Bronchial epithelial cell (primary cell): ENCODE measurements at regions not wholly inside any gene's neighbourhood (a gene's known extent, or its start where the extent isn't known, plus 50 kb on each side); places are given as distances from the start of the nearest gene placed in this dataset.
"Not testable (repeated sequence)": the region's sequence is repeated elsewhere in the genome, so short reads cannot be mapped to it uniquely, and the experiment has no call there.

Experiments used
- DNase-seq: peaks from one replicate; pipeline ENCODE4 v3.0.0-alpha.2; 2010; ENCODE audit warnings: low read depth
- FAIRE-seq: peaks from 2 replicates; lab custom pipeline; 2011; peaks lifted over from hg19 to GRCh38; lab: Jason Lieb, UNC
- H3K27me3 ChIP-seq: 2 replicates; pipeline ENCODE4 v1.5.1; 2011; ENCODE audit warnings: low read length; ENCODE audit not compliant: control insufficient read depth, insufficient read depth
- H3K36me3 ChIP-seq: 2 replicates; pipeline ENCODE4 v1.5.1; 2011; ENCODE audit warnings: low read length; ENCODE audit not compliant: control insufficient read depth, insufficient read depth
- H3K4me3 ChIP-seq: 2 replicates; pipeline ENCODE4 v1.5.1; 2011; ENCODE audit warnings: mild to moderate bottlenecking, low read depth, low read length, control low read depth
- CTCF ChIP-seq: IDR thresholded peaks from 2 replicates; pipeline ENCODE4 v1.5.1; 2011; ENCODE audit warnings: mild to moderate bottlenecking, moderate library complexity, low read length, control low read depth, inconsistent platforms; ENCODE audit not compliant: insufficient read depth, severe bottlenecking

- Histone ChIP-seq H3K27me3 (peaks cover 6% of the 10 kb centered on the region), H3K4me3 (no peak overlapping the region), H3K36me3 (no peaks in the 10 kb centered on the region)
- no peak for TF ChIP-seq CTCF
- DNase-seq (no peak), FAIRE-seq (peak; percentile 64)
Measured at GRCh38 chr20:57813509-57814269, 103.9 kb upstream of the PMEPA1 start.

- not testable (repeated sequence) for H3K4me3 ChIP-seq, DNase-seq, H3K27me3 ChIP-seq, FAIRE-seq, H3K36me3 ChIP-seq
Measured at GRCh38 chr20:57812632-57813031, 102.8 kb upstream of the PMEPA1 start.

GRCh38 chr20:57811374-57812020 lies 101.7 kb upstream of the PMEPA1 start:
- Histone ChIP-seq H3K27me3 (peaks cover 5% of the 10 kb centered on the region), H3K36me3 (no peaks in the 10 kb centered on the region), H3K4me3 (no peak overlapping the region)
- FAIRE-seq (no peak), DNase-seq (no peak)
- TF ChIP-seq CTCF = no peak

GRCh38 chr20:57810511-57811373 lies 100.9 kb upstream of the PMEPA1 start:
- FAIRE-seq (no peak), DNase-seq (peak; percentile 69)
- no peak overlapping the region for H3K4me3 ChIP-seq
- no peaks in the 10 kb centered on the region for H3K36me3 ChIP-seq
- peaks cover 5% of the 10 kb centered on the region for H3K27me3 ChIP-seq
- TF ChIP-seq CTCF = no peak

- no peak for TF ChIP-seq CTCF
- no peaks in the 10 kb centered on the region for H3K36me3 ChIP-seq
- H3K27me3 ChIP-seq = peaks cover 3% of the 10 kb centered on the region
- no peak for FAIRE-seq
- peak; percentile 43 for DNase-seq
- H3K4me3 ChIP-seq = no peak overlapping the region
Measured at GRCh38 chr20:57809661-57810172, 99.9 kb upstream of the PMEPA1 start.

- no peak overlapping the region for H3K4me3 ChIP-seq
- no peak for DNase-seq
- no peaks in the 10 kb centered on the region for H3K36me3 ChIP-seq
- H3K27me3 ChIP-seq = peaks cover 7% of the 10 kb centered on the region
- no peak for TF ChIP-seq CTCF
- no peak for FAIRE-seq
Measured at GRCh38 chr20:57809149-57809548, 99.3 kb upstream of the PMEPA1 start.
